ENCODE measurements at regions not wholly inside any gene's neighbourhood (a gene's known extent, or its start where the extent isn't known, plus 50 kb on each side); places are given as distances from the start of the nearest gene placed in this dataset.
"Not testable (repeated sequence)": the region's sequence is repeated elsewhere in the genome, so short reads cannot be mapped to it uniquely, and the experiment has no call there.

DNA sequence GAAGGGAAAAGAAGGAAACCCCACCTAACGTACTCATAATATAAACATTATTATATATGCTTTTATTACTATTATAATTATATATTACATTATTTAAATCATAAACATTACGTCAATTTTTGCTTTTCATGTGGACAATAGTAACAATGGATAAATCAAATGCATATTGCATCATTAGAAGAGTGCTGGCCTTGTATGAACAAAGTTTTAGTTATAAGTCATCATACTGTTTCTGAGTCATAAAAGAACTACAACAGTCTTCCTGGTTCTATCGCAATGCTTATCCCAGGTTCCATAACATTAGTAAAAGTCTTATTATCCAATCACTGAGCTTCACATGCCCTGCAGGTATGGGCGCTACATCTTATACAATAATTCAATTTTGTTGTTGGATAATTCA lies 154.8 kb downstream of the SPATA31A6 start:
- TF ChIP-seq, protein P1, sequence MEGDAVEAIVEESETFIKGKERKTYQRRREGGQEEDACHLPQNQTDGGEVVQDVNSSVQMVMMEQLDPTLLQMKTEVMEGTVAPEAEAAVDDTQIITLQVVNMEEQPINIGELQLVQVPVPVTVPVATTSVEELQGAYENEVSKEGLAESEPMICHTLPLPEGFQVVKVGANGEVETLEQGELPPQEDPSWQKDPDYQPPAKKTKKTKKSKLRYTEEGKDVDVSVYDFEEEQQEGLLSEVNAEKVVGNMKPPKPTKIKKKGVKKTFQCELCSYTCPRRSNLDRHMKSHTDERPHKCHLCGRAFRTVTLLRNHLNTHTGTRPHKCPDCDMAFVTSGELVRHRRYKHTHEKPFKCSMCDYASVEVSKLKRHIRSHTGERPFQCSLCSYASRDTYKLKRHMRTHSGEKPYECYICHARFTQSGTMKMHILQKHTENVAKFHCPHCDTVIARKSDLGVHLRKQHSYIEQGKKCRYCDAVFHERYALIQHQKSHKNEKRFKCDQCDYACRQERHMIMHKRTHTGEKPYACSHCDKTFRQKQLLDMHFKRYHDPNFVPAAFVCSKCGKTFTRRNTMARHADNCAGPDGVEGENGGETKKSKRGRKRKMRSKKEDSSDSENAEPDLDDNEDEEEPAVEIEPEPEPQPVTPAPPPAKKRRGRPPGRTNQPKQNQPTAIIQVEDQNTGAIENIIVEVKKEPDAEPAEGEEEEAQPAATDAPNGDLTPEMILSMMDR (IDR thresholded peaks at IDR 0.05): not testable (repeated sequence)
- TF ChIP-seq POLR2A (IDR thresholded peaks at IDR 0.05): not testable (repeated sequence)

Measured in breast epithelium (tissue), 3 donors.